ENCODE measurements at regions not wholly inside any gene's neighbourhood (a gene's known extent, or its start where the extent isn't known, plus 50 kb on each side); places are given as distances from the start of the nearest gene placed in this dataset.

- TF ChIP-seq POLR2AphosphoS5 (IDR thresholded peaks at IDR 0.05), result no peak
- no peak for TF ChIP-seq POLR2A (IDR thresholded peaks at IDR 0.05)
- no peak for TF ChIP-seq CTCF (IDR thresholded peaks at IDR 0.05)
Measured at GRCh38 chr14:73788701-73789551, 62.7 kb upstream of the PTGR2 start.
